Fibroblast of lung (primary cell): ENCODE measurements at regions not wholly inside any gene's neighbourhood (a gene's known extent, or its start where the extent isn't known, plus 50 kb on each side); places are given as distances from the start of the nearest gene placed in this dataset.
A peak's percentile ranks its signal among the peaks of the same experiment; 100 is the strongest.

Experiments used
- DNase-seq, 2 donors: peaks; one replicate each; pipeline versions ENCODE4 v3.0.0 to v3.0.0-alpha.2; 2010; ENCODE audit warnings: low read depth in 2 of 2
- H2AFZ ChIP-seq: 2 replicates; pipeline ENCODE4 v1.5.1; 2012; ENCODE audit warnings: low read length, control low read depth, inconsistent platforms
- H3K27ac ChIP-seq: 2 replicates; pipeline ENCODE4 v1.5.1; 2011; ENCODE audit warnings: low read length, control low read depth; ENCODE audit not compliant: insufficient read depth
- H3K27me3 ChIP-seq: 2 replicates; pipeline ENCODE4 v1.5.1; 2011; ENCODE audit warnings: mild to moderate bottlenecking, low read length; ENCODE audit not compliant: control insufficient read depth, insufficient read depth
- H3K36me3 ChIP-seq: 2 replicates; pipeline ENCODE4 v1.5.1; 2011; ENCODE audit warnings: low read length; ENCODE audit not compliant: control insufficient read depth, insufficient read depth
- H3K4me1 ChIP-seq: 2 replicates; pipeline ENCODE4 v1.5.1; 2011; ENCODE audit warnings: low read length; ENCODE audit not compliant: control insufficient read depth, insufficient read depth; ENCODE audit errors: extremely low read depth
- H3K4me2 ChIP-seq: 2 replicates; pipeline ENCODE4 v1.5.1; 2011; ENCODE audit warnings: low read length, control low read depth; ENCODE audit not compliant: insufficient read depth; ENCODE audit errors: extremely low read depth
- H3K4me3 ChIP-seq, 4 experiments: fragments of 200-600 bp in 1 of 4; sonication (generic) in 1 of 4; replicated peaks in 1 of 4; 2 replicates each; pipeline ENCODE4 v1.5.1; 2011 to 2016; ENCODE audit warnings: low read length in 4 of 4, low read depth in 3 of 4, mild to moderate bottlenecking in 3 of 4, control low read depth in 2 of 4, inconsistent platforms in 1 of 4, mixed read lengths in 1 of 4; ENCODE audit not compliant: insufficient read depth in 1 of 4; ENCODE audit errors: control extremely low read depth in 1 of 4
- H3K79me2 ChIP-seq: 2 replicates; pipeline ENCODE4 v1.5.1; 2012; ENCODE audit warnings: mild to moderate bottlenecking, low read length, inconsistent platforms; ENCODE audit not compliant: control insufficient read depth, insufficient read depth
- H3K9ac ChIP-seq: 2 replicates; pipeline ENCODE4 v1.5.1; 2011; ENCODE audit warnings: mild to moderate bottlenecking, low read length, control low read depth; ENCODE audit not compliant: insufficient read depth
- H3K9me3 ChIP-seq: 2 replicates; pipeline ENCODE4 v1.5.1; 2012; ENCODE audit warnings: low read depth, low read length; ENCODE audit not compliant: control insufficient read depth, insufficient read depth
- H4K20me1 ChIP-seq: 2 replicates; pipeline ENCODE4 v1.5.1; 2011; ENCODE audit warnings: low read length; ENCODE audit not compliant: control insufficient read depth, insufficient read depth; ENCODE audit errors: extremely low read depth
- CTCF ChIP-seq, 2 donors: IDR thresholded peaks in 1 of 2; conservative IDR thresholded peaks in 1 of 2; 1 replicate in 1 of 2; 2 replicates in 1 of 2; pipeline ENCODE4 v1.5.1; 2011 to 2012; ENCODE audit warnings: low read length in 2 of 2, control low read depth in 1 of 2, inconsistent platforms in 1 of 2, low read depth in 1 of 2, mild to moderate bottlenecking in 1 of 2
- EZH2 ChIP-seq: IDR thresholded peaks from 2 replicates; pipeline ENCODE4 v1.5.1; 2012; ENCODE audit warnings: low read length, control low read depth, mild to moderate bottlenecking; ENCODE audit errors: missing control alignments

GRCh38 chr10:1972406-1972805 is 235.1 kb upstream of the ADARB2 start:
- no peak overlapping the region for H3K4me3 ChIP-seq
- no peaks in the 10 kb centered on the region for H3K9me3 ChIP-seq
- no peaks in the 10 kb centered on the region for H3K27me3 ChIP-seq
- no peak for DNase-seq
- no peak overlapping the region for H3K4me2 ChIP-seq
- TF ChIP-seq CTCF (conservative IDR thresholded peaks at IDR 0.05 in 1 of 2, IDR thresholded peaks at IDR 0.05 in 1 of 2; ENCODE audit: low read depth in 1 of 2, low read length in 2 of 2) (no peak), EZH2 (no peak)
- H4K20me1 ChIP-seq = no peaks in the 10 kb centered on the region
- no peaks in the 10 kb centered on the region for H3K36me3 ChIP-seq
- no peak overlapping the region for H3K9ac ChIP-seq
- H3K4me1 ChIP-seq = no peaks in the 10 kb centered on the region
- H3K27ac ChIP-seq = no peak overlapping the region
- H2AFZ ChIP-seq = no peak overlapping the region
- no peaks in the 10 kb centered on the region for H3K79me2 ChIP-seq

GRCh38 chr10:1968257-1969033 is 231.1 kb upstream of the ADARB2 start:
- no peaks in the 10 kb centered on the region for H3K27me3 ChIP-seq
- no peak overlapping the region for H3K27ac ChIP-seq
- no peak overlapping the region for H3K9ac ChIP-seq
- H3K36me3 ChIP-seq = no peaks in the 10 kb centered on the region
- H3K79me2 ChIP-seq = no peaks in the 10 kb centered on the region
- H2AFZ ChIP-seq = no peak overlapping the region
- no peak for TF ChIP-seq CTCF (conservative IDR thresholded peaks at IDR 0.05 in 1 of 2, IDR thresholded peaks at IDR 0.05 in 1 of 2; ENCODE audit: low read depth in 1 of 2, low read length in 2 of 2)
- TF ChIP-seq EZH2 = no peak
- no peak overlapping the region for H3K4me2 ChIP-seq
- no peaks in the 10 kb centered on the region for H4K20me1 ChIP-seq
- H3K4me1 ChIP-seq = no peaks in the 10 kb centered on the region
- H3K4me3 ChIP-seq = no peak overlapping the region
- no peaks in the 10 kb centered on the region for H3K9me3 ChIP-seq
- DNase-seq = peak in 1 of 2 donors; percentile 4

GRCh38 chr10:1966712-1967376 is 229.5 kb upstream of the ADARB2 start:
- no peak for DNase-seq
- no peaks in the 10 kb centered on the region for H3K36me3 ChIP-seq
- H2AFZ ChIP-seq = no peak overlapping the region

More at GRCh38 chr10:1966712-1967376, 229.5 kb upstream of the ADARB2 start:
- Histone ChIP-seq H3K27ac (no peak overlapping the region), H3K4me1 (no peaks in the 10 kb centered on the region), H3K27me3 (no peaks in the 10 kb centered on the region), H3K9ac (no peak overlapping the region), H3K9me3 (no peaks in the 10 kb centered on the region), H3K79me2 (no peaks in the 10 kb centered on the region), H4K20me1 (no peaks in the 10 kb centered on the region), H3K4me2 (no peak overlapping the region), H3K4me3 (no peak overlapping the region)
- TF ChIP-seq CTCF (conservative IDR thresholded peaks at IDR 0.05 in 1 of 2, IDR thresholded peaks at IDR 0.05 in 1 of 2; ENCODE audit: low read depth in 1 of 2, low read length in 2 of 2) = no peak
- no peak for TF ChIP-seq EZH2
